H1 (cell line): ENCODE measurements at regions not wholly inside any gene's neighbourhood (a gene's known extent, or its start where the extent isn't known, plus 50 kb on each side); places are given as distances from the start of the nearest gene placed in this dataset.

Source experiments
- BACH1 ChIP-seq: IDR thresholded peaks from 2 replicates; pipeline ENCODE4 v1.6.1; 2012; ENCODE audit warnings: low read length, improper control_type of control experiment
- CBX5 ChIP-seq: fragments of 300-800, 300-1000 bp; sonication (generic); IDR thresholded peaks from 2 replicates; pipeline ENCODE4 v1.7.1; 2016; ENCODE audit warnings: antibody characterized with exemption, low read length, low read depth
- CREB1 ChIP-seq: IDR thresholded peaks from 2 replicates; pipeline ENCODE4 v1.6.1; 2012; ENCODE audit warnings: inconsistent platforms
- EZH2 ChIP-seq: fragments of 200-600 bp; sonication (generic); IDR thresholded peaks from 2 replicates; pipeline ENCODE4 v1.7.1; 2012; ENCODE audit warnings: low read depth, mild to moderate bottlenecking, moderate library complexity, low read length, inconsistent platforms; ENCODE audit not compliant: severe bottlenecking
- FOSL1 ChIP-seq: IDR thresholded peaks from 2 replicates; pipeline ENCODE4 v1.6.1; 2011; ENCODE audit warnings: mild to moderate bottlenecking, low read depth, low read length, moderate library complexity; ENCODE audit not compliant: insufficient read depth
- TF ChIP-seq, protein P1 (sequence below): fragments of 300-600 bp; sonication (generic); IDR thresholded peaks from 2 replicates; pipeline ENCODE4 v1.7.1; 2012; ENCODE audit warnings: low read length, moderate library complexity, mild to moderate bottlenecking, inconsistent platforms; ENCODE audit not compliant: insufficient replicate concordance
- TF ChIP-seq, protein P2 (sequence below), 3 experiments: IDR thresholded peaks; 1 replicate in 2 of 3; 2 replicates in 1 of 3; pipeline versions ENCODE4 v1.5.1 to v1.6.1; 2011; ENCODE audit warnings: low read length in 3 of 3, mild to moderate bottlenecking in 3 of 3, inconsistent platforms in 2 of 3, low read depth in 1 of 3, moderate library complexity in 1 of 3; ENCODE audit not compliant: insufficient read depth in 1 of 3; ENCODE audit errors: control extremely low read depth in 1 of 3
- TF ChIP-seq, protein P3 (sequence below): IDR thresholded peaks from 2 replicates; pipeline ENCODE4 v1.6.1; 2012; ENCODE audit warnings: inconsistent platforms

DNA sequence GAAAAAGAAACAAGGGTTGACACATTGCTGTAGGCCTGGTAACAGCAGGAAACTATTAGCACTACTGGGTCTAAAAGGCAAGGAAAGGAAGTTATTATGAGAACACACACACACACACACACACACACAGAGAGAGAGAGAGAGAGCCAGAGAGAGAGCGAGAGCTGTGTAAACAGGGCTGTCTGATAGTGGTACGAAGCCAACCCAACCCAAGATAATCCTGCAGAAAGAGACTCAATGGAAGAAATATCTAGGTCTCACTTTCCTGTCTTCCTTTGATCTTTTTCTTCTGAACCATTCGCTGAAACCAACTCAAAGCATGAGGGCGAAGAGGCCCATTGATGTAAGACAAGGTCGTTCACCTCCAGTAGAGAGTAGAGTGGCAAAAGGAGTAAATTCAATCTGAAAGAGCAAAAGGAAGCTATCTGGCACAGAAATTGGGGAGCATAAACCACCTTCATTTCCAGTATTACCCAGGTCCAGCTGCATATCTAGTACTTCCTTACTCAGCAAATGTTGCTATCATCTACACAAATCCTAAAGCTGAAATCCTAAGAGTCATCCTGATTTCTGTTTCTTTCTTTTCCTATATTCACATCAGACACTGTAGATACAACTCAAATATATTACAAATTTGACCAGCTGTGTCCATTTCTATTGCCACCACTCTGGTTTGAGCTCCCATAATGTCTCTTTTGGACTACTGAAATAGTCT, 110.2 kb downstream of the TMEM26 start (continued):
- TF ChIP-seq, protein P1, sequence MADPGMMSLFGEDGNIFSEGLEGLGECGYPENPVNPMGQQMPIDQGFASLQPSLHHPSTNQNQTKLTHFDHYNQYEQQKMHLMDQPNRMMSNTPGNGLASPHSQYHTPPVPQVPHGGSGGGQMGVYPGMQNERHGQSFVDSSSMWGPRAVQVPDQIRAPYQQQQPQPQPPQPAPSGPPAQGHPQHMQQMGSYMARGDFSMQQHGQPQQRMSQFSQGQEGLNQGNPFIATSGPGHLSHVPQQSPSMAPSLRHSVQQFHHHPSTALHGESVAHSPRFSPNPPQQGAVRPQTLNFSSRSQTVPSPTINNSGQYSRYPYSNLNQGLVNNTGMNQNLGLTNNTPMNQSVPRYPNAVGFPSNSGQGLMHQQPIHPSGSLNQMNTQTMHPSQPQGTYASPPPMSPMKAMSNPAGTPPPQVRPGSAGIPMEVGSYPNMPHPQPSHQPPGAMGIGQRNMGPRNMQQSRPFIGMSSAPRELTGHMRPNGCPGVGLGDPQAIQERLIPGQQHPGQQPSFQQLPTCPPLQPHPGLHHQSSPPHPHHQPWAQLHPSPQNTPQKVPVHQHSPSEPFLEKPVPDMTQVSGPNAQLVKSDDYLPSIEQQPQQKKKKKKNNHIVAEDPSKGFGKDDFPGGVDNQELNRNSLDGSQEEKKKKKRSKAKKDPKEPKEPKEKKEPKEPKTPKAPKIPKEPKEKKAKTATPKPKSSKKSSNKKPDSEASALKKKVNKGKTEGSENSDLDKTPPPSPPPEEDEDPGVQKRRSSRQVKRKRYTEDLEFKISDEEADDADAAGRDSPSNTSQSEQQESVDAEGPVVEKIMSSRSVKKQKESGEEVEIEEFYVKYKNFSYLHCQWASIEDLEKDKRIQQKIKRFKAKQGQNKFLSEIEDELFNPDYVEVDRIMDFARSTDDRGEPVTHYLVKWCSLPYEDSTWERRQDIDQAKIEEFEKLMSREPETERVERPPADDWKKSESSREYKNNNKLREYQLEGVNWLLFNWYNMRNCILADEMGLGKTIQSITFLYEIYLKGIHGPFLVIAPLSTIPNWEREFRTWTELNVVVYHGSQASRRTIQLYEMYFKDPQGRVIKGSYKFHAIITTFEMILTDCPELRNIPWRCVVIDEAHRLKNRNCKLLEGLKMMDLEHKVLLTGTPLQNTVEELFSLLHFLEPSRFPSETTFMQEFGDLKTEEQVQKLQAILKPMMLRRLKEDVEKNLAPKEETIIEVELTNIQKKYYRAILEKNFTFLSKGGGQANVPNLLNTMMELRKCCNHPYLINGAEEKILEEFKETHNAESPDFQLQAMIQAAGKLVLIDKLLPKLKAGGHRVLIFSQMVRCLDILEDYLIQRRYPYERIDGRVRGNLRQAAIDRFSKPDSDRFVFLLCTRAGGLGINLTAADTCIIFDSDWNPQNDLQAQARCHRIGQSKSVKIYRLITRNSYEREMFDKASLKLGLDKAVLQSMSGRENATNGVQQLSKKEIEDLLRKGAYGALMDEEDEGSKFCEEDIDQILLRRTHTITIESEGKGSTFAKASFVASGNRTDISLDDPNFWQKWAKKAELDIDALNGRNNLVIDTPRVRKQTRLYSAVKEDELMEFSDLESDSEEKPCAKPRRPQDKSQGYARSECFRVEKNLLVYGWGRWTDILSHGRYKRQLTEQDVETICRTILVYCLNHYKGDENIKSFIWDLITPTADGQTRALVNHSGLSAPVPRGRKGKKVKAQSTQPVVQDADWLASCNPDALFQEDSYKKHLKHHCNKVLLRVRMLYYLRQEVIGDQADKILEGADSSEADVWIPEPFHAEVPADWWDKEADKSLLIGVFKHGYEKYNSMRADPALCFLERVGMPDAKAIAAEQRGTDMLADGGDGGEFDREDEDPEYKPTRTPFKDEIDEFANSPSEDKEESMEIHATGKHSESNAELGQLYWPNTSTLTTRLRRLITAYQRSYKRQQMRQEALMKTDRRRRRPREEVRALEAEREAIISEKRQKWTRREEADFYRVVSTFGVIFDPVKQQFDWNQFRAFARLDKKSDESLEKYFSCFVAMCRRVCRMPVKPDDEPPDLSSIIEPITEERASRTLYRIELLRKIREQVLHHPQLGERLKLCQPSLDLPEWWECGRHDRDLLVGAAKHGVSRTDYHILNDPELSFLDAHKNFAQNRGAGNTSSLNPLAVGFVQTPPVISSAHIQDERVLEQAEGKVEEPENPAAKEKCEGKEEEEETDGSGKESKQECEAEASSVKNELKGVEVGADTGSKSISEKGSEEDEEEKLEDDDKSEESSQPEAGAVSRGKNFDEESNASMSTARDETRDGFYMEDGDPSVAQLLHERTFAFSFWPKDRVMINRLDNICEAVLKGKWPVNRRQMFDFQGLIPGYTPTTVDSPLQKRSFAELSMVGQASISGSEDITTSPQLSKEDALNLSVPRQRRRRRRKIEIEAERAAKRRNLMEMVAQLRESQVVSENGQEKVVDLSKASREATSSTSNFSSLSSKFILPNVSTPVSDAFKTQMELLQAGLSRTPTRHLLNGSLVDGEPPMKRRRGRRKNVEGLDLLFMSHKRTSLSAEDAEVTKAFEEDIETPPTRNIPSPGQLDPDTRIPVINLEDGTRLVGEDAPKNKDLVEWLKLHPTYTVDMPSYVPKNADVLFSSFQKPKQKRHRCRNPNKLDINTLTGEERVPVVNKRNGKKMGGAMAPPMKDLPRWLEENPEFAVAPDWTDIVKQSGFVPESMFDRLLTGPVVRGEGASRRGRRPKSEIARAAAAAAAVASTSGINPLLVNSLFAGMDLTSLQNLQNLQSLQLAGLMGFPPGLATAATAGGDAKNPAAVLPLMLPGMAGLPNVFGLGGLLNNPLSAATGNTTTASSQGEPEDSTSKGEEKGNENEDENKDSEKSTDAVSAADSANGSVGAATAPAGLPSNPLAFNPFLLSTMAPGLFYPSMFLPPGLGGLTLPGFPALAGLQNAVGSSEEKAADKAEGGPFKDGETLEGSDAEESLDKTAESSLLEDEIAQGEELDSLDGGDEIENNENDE, result no peak
- no peak for TF ChIP-seq CBX5
- no peak for TF ChIP-seq EZH2
- TF ChIP-seq, protein P2, sequence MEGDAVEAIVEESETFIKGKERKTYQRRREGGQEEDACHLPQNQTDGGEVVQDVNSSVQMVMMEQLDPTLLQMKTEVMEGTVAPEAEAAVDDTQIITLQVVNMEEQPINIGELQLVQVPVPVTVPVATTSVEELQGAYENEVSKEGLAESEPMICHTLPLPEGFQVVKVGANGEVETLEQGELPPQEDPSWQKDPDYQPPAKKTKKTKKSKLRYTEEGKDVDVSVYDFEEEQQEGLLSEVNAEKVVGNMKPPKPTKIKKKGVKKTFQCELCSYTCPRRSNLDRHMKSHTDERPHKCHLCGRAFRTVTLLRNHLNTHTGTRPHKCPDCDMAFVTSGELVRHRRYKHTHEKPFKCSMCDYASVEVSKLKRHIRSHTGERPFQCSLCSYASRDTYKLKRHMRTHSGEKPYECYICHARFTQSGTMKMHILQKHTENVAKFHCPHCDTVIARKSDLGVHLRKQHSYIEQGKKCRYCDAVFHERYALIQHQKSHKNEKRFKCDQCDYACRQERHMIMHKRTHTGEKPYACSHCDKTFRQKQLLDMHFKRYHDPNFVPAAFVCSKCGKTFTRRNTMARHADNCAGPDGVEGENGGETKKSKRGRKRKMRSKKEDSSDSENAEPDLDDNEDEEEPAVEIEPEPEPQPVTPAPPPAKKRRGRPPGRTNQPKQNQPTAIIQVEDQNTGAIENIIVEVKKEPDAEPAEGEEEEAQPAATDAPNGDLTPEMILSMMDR (IDR thresholded peaks at IDR 0.05; ENCODE audit: control extremely low read depth in 1 of 3, insufficient read depth in 1 of 3, low read depth in 1 of 3, low read length in 3 of 3), result no peak
- TF ChIP-seq CREB1, result no peak
- TF ChIP-seq BACH1, result no peak
- TF ChIP-seq, protein P3, sequence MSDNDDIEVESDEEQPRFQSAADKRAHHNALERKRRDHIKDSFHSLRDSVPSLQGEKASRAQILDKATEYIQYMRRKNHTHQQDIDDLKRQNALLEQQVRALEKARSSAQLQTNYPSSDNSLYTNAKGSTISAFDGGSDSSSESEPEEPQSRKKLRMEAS, result no peak
- no peak for TF ChIP-seq FOSL1
